GM06990 (cell line): ENCODE measurements at regions not wholly inside any gene's neighbourhood (a gene's known extent, or its start where the extent isn't known, plus 50 kb on each side); places are given as distances from the start of the nearest gene placed in this dataset.

Experiments
- DNase-seq: peaks from one replicate; pipeline ENCODE4 v3.0.0-alpha.2; 2011; ENCODE audit not compliant: insufficient read length; ENCODE audit errors: extremely low read depth
- H3K27me3 ChIP-seq: replicated peaks from 2 replicates; pipeline ENCODE4 v1.6.0; 2011; ENCODE audit warnings: low read length; ENCODE audit not compliant: control insufficient read depth, insufficient read depth
- H3K36me3 ChIP-seq: 2 replicates; pipeline ENCODE4 v1.5.1; 2011; ENCODE audit warnings: low read length; ENCODE audit not compliant: control insufficient read depth, insufficient read depth
- H3K4me3 ChIP-seq: replicated peaks from 2 replicates; pipeline ENCODE4 v1.5.1; 2011; ENCODE audit warnings: low read depth, mild to moderate bottlenecking, control low read depth, low read length
- CTCF ChIP-seq: IDR thresholded peaks from 2 replicates; pipeline ENCODE4 v1.5.1; 2011; ENCODE audit warnings: low read length, control low read depth, mild to moderate bottlenecking, inconsistent platforms; ENCODE audit not compliant: insufficient read depth, poor library complexity, severe bottlenecking

GRCh38 chr5:162762119-162762518, 675.3 kb upstream of the CCNG1 start:
- Histone ChIP-seq H3K36me3 (no peaks in the 10 kb centered on the region), H3K4me3 (no peak overlapping the region), H3K27me3 (no peaks in the 10 kb centered on the region)
- no peak for DNase-seq
- TF ChIP-seq CTCF = no peak

- TF ChIP-seq CTCF = no peak
- Histone ChIP-seq H3K36me3 (no peaks in the 10 kb centered on the region), H3K27me3 (no peaks in the 10 kb centered on the region), H3K4me3 (no peak overlapping the region)
- DNase-seq = no peak
These were observed 668.4 kb upstream of the CCNG1 start for GRCh38 chr5:162769019-162769418.

GRCh38 chr5:162785673-162786072, 651.7 kb upstream of the CCNG1 start:
- no peak overlapping the region for H3K4me3 ChIP-seq
- DNase-seq = no peak
- no peaks in the 10 kb centered on the region for H3K27me3 ChIP-seq
- no peak for TF ChIP-seq CTCF
- no peaks in the 10 kb centered on the region for H3K36me3 ChIP-seq

GRCh38 chr5:162786234-162786633, 651.2 kb upstream of the CCNG1 start:
- no peaks in the 10 kb centered on the region for H3K36me3 ChIP-seq
- H3K4me3 ChIP-seq = no peak overlapping the region
- DNase-seq = no peak
- no peak for TF ChIP-seq CTCF
- no peaks in the 10 kb centered on the region for H3K27me3 ChIP-seq

- TF ChIP-seq CTCF = no peak
- no peaks in the 10 kb centered on the region for H3K36me3 ChIP-seq
- no peak for DNase-seq
- H3K4me3 ChIP-seq = no peak overlapping the region
- H3K27me3 ChIP-seq = no peaks in the 10 kb centered on the region
These were observed 640.9 kb upstream of the CCNG1 start for GRCh38 chr5:162796507-162796906.

- TF ChIP-seq CTCF = no peak
- no peak overlapping the region for H3K4me3 ChIP-seq
- no peaks in the 10 kb centered on the region for H3K27me3 ChIP-seq
- no peaks in the 10 kb centered on the region for H3K36me3 ChIP-seq
- DNase-seq = no peak
These were observed 637.1 kb upstream of the CCNG1 start for GRCh38 chr5:162800301-162800700.
